ENCODE measurements at regions not wholly inside any gene's neighbourhood (a gene's known extent, or its start where the extent isn't known, plus 50 kb on each side); places are given as distances from the start of the nearest gene placed in this dataset.

DNA sequence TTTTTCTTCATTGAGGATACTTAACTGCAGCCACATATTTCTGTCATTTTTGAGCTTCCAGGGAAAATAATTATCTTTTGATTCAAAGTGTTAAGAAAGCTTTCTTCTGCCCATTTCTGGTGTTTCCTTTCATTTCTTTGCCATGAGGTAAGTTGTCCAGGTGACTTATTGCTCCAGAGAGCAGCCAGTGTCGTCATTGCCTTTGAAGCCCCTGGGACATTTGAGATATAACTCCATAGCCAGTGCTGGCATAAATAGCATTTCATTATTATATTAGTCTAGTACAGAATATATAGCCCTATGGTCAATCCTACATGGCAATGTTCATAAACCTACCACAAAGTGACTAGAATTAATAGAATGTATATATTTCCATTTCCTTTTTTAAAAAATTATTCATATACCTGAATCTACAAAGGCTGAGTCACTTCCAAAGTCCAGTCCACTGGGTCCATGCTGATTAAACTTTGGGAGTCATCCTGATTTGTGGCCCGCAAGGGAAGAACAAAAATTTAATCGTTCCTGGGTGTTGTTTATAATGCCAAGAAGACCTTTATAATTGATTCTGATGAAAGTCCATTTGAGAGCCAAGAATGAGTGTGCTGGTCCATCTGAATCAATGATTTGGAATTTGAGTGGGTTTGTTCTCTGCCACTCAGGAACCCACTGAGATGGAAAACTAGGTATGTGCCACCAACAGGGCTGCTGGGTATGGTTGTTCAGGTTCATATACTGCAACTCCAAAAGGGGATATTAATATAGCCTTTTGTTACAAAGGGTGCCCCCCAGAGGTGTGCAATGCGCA lies 221.8 kb upstream of the PLXNA2 start:
- TF ChIP-seq NFIC (IDR thresholded peaks at IDR 0.05) (no peak), TEAD4 (IDR thresholded peaks at IDR 0.05) (no peak), EP300 (IDR thresholded peaks at IDR 0.05; ENCODE audit: borderline replicate concordance) (no peak), TAF1 (IDR thresholded peaks at IDR 0.05; ENCODE audit: low read depth) (no peak)
- TF ChIP-seq, protein P1, sequence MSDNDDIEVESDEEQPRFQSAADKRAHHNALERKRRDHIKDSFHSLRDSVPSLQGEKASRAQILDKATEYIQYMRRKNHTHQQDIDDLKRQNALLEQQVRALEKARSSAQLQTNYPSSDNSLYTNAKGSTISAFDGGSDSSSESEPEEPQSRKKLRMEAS (IDR thresholded peaks at IDR 0.05) = no peak

DNA sequence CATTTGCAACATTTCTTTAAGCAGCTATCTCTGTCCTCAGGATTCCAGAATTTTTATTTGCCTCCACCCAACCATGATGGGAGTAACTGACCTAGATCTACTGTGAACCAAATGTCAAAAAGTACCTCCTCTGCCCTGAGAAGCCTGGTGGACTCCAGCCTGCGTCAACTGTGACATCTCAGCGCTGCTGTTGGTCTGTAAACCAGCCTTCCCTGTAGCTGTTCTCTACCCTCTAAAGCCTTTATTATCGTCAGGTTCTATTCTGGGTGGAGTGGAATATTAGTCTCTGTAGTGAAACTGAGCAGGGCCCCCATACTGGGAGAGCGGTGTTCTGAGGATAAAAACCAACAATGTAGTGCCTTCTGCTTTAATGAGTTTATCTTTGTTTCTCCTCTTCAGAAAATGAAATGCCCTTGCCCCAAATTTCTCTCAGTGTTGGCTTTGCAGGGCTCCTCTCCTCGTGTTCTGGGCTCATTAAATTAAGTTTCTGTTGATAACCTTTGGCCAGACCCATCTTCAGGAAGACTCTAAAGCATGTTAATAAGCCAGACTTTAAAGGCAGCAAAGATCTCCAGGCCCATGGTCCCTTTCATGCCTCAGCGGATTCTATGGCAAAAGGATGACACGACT lies 223.1 kb upstream of the PLXNA2 start:
- no peak for TF ChIP-seq NFIC (IDR thresholded peaks at IDR 0.05)
- TF ChIP-seq FOXM1 (IDR thresholded peaks at IDR 0.05; ENCODE audit: borderline replicate concordance, low read depth) = no peak
- TF ChIP-seq REST (IDR thresholded peaks at IDR 0.05; ENCODE audit: low read depth) = no peak
- no peak for TF ChIP-seq ZBTB7A (IDR thresholded peaks at IDR 0.05; ENCODE audit: low read depth)
- TF ChIP-seq TEAD4 (IDR thresholded peaks at IDR 0.05) = no peak
- TF ChIP-seq, protein P1 (IDR thresholded peaks at IDR 0.05) = no peak

GRCh38 chr1:208475449-208475848 lies 231.3 kb upstream of the PLXNA2 start:
- TF ChIP-seq TAF1 (IDR thresholded peaks at IDR 0.05; ENCODE audit: low read depth) = no peak
- no peak for TF ChIP-seq ZBTB7A (IDR thresholded peaks at IDR 0.05; ENCODE audit: low read depth)
- TF ChIP-seq, protein P1 (IDR thresholded peaks at IDR 0.05) = no peak
- no peak for TF ChIP-seq EP300 (IDR thresholded peaks at IDR 0.05; ENCODE audit: borderline replicate concordance)
- TF ChIP-seq CREB1 (IDR thresholded peaks at IDR 0.05; ENCODE audit: low read depth) = no peak
- TF ChIP-seq NFIC (IDR thresholded peaks at IDR 0.05) = no peak
- TF ChIP-seq RAD21 (IDR thresholded peaks at IDR 0.05; ENCODE audit: low read depth) = no peak
- no peak for TF ChIP-seq YY1 (IDR thresholded peaks at IDR 0.05; ENCODE audit: low read depth)

DNA sequence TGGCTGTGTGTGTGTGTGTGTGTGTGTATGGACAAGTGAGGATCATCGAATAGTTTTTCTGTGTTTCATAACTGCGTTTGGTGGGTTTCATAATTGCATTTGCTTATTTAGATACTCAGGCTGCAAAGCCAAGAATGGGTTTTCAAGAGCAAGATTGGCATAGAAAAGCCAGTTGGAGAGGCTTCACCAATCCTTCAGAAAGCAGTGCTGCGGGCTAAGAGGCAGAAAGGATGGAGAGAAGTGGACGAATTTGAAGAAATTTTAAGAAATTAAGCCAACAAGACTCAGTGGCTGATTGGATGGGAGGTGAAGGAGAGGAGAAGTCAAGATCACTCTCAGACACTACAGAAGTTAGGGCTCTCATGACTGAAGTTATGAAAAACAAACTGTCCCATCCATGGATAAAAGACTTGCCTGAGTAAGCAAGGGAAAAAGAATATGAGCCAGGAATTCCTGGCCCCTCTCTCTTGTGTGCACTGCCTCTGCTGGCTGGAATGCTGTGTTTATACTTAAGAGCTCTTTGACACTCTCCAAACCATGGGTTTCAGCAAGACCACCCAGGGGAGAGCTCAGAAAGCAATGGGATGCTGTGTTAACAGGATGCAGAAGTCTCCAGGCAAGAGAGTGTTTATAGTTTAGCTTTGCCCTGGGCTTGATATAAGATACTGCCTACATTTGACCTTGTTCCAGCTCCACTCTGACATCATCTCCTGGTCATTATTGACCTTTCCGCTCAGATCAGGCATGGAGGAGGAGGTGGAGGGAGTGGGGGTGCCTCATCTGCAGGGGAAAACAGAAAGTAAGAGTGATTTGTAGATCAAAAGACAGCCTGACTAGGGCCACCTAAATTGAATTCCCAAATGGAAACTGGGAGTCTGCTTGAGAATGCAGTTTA lies 232.0 kb upstream of the PLXNA2 start:
- TF ChIP-seq EGR1 (IDR thresholded peaks at IDR 0.05) = no peak

DNA sequence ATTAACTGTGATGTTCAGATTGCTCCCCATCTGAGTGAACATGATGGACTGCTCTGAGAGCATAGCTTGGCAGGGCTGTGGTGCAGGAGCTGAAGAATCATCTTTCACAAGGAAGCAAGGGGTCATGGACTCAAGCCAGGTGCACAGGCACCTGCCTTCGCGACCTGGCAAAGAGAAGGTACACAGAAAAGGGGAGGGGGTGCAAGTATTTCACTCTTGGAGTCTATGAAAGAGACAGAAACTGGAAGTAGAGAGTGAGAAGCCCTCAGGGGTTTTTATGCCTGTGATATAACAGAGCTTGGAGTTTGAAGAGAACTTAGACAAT lies 232.6 kb upstream of the PLXNA2 start:
- no peak for TF ChIP-seq RAD21 (IDR thresholded peaks at IDR 0.05; ENCODE audit: low read depth)
- TF ChIP-seq, protein P2, sequence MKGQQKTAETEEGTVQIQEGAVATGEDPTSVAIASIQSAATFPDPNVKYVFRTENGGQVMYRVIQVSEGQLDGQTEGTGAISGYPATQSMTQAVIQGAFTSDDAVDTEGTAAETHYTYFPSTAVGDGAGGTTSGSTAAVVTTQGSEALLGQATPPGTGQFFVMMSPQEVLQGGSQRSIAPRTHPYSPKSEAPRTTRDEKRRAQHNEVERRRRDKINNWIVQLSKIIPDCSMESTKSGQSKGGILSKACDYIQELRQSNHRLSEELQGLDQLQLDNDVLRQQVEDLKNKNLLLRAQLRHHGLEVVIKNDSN (IDR thresholded peaks at IDR 0.05) = no peak

- TF ChIP-seq CEBPB (IDR thresholded peaks at IDR 0.05) = no peak
- TF ChIP-seq, protein P1 (IDR thresholded peaks at IDR 0.05) = no peak
Measured at GRCh38 chr1:208479435-208479834, 235.3 kb upstream of the PLXNA2 start.

GRCh38 chr1:208485512-208485911 lies 241.3 kb upstream of the PLXNA2 start:
- TF ChIP-seq, protein P1 (IDR thresholded peaks at IDR 0.05) = no peak
- TF ChIP-seq ZBTB7A (IDR thresholded peaks at IDR 0.05; ENCODE audit: low read depth) (no peak), YY1 (IDR thresholded peaks at IDR 0.05; ENCODE audit: low read depth) (no peak), NFIC (IDR thresholded peaks at IDR 0.05) (no peak), TCF12 (IDR thresholded peaks at IDR 0.05; ENCODE audit: low read depth) (no peak), EP300 (IDR thresholded peaks at IDR 0.05; ENCODE audit: borderline replicate concordance) (no peak), FOXM1 (IDR thresholded peaks at IDR 0.05; ENCODE audit: borderline replicate concordance, low read depth) (no peak), CEBPB (IDR thresholded peaks at IDR 0.05) (no peak), TAF1 (IDR thresholded peaks at IDR 0.05; ENCODE audit: low read depth) (no peak)

GRCh38 chr1:208486677-208487076 lies 242.5 kb upstream of the PLXNA2 start:
- TF ChIP-seq CEBPB (IDR thresholded peaks at IDR 0.05) (no peak), RAD21 (IDR thresholded peaks at IDR 0.05; ENCODE audit: low read depth) (no peak)

Data from Ishikawa (cell line).